K562 (cell line): ENCODE measurements at regions not wholly inside any gene's neighbourhood (a gene's known extent, or its start where the extent isn't known, plus 50 kb on each side); places are given as distances from the start of the nearest gene placed in this dataset.

Experiments
- ATAC-seq: fragments of 200-7000 bp; cut with Tn5 transposase; 3 replicates; pipeline ENCODE4 v1.9.1; 2020; ENCODE audit warnings: moderate library complexity
- BruUV-seq: library from RNA; stranded (reverse); fragments of 400-500 nt; replicated peaks from 2 replicates; lab custom pipeline; 2021; lab: Mats Ljungman, UMichigan
- CTCF ChIA-PET: fragments of 300-600 bp; formaldehyde crosslinking; extraction: SDS; loops from one replicate; lab custom pipeline; 2021; ENCODE audit warnings: low intra/inter-chr PET ratio; lab: Yijun Ruan, JAX
- POLR2A ChIA-PET: fragments of 300-600, 350-650 bp; sonication (Branson Sonifier 250); formaldehyde crosslinking; extraction: SDS; loops from one replicate; lab custom pipeline; 2021; ENCODE audit warnings: antibody characterized with exemption, inconsistent platforms; lab: Yijun Ruan, JAX
- DNase-seq, 4 experiments: peaks; one replicate each; pipeline versions ENCODE4 v3.0.0 to v3.0.0-alpha.2; 2011 to 2018; ENCODE audit warnings: low spot score in 3 of 4, mixed read lengths in 3 of 4; ENCODE audit errors: extremely low read depth in 1 of 4
- FAIRE-seq: peaks from 2 replicates; lab custom pipeline; 2011; peaks lifted over from hg19 to GRCh38; lab: Jason Lieb, UNC
- H2AFZ ChIP-seq: 2 replicates; pipeline ENCODE4 v1.6.0; 2011; ENCODE audit warnings: low read depth, low read length, control low read depth, inconsistent platforms
- H3K27ac ChIP-seq: fragments of 200-600 bp; 3 replicates; pipeline ENCODE4 v1.8.0; 2011; ENCODE audit warnings: low read depth, mild to moderate bottlenecking, control low read depth, inconsistent platforms, low read length, moderate library complexity, mixed read lengths; ENCODE audit errors: extremely low read depth
- H3K27me3 ChIP-seq, 2 experiments: fragments of 300-600 bp in 1 of 2; 2 replicates in 1 of 2; 3 replicates in 1 of 2; pipeline versions ENCODE4 v1.6.0 to v1.8.0; 2011; ENCODE audit warnings: inconsistent platforms in 2 of 2, low read length in 2 of 2, mild to moderate bottlenecking in 1 of 2, mixed read lengths in 1 of 2, moderate library complexity in 1 of 2; ENCODE audit not compliant: control insufficient read depth in 2 of 2, insufficient read depth in 2 of 2
- H3K36me3 ChIP-seq: fragments of 300-600 bp; 3 replicates; pipeline ENCODE4 v1.8.0; 2011; ENCODE audit warnings: mild to moderate bottlenecking, low read length, inconsistent platforms; ENCODE audit not compliant: control insufficient read depth, insufficient read depth
- H3K4me1 ChIP-seq, 2 experiments: fragments of 200-600 bp in 1 of 2; replicated peaks in 1 of 2; 2 replicates in 1 of 2; 3 replicates in 1 of 2; pipeline versions ENCODE4 v1.5.1 to v1.8.0; 2011; ENCODE audit warnings: inconsistent platforms in 2 of 2, low read length in 2 of 2, mild to moderate bottlenecking in 1 of 2, mixed read lengths in 1 of 2, moderate library complexity in 1 of 2; ENCODE audit not compliant: control insufficient read depth in 2 of 2, insufficient read depth in 2 of 2
- H3K4me2 ChIP-seq: 2 replicates; pipeline ENCODE4 v1.6.1; 2011; ENCODE audit warnings: low read length, control low read depth, inconsistent platforms, mixed read lengths; ENCODE audit not compliant: insufficient read depth
- H3K4me3 ChIP-seq: fragments of 200-600 bp; sonication (generic), shearing (Covaris generic); 2 replicates; pipeline ENCODE4 v1.5.1; 2016; ENCODE audit warnings: control low read depth, inconsistent platforms
- H3K79me2 ChIP-seq: fragments of 200-600 bp; 3 replicates; pipeline ENCODE4 v1.8.0; 2011; ENCODE audit warnings: low read length, inconsistent platforms; ENCODE audit not compliant: control insufficient read depth, insufficient read depth
- H3K9ac ChIP-seq, 2 experiments: 2 replicates each; pipeline versions ENCODE4 v1.6.0 to v1.6.1; 2011; ENCODE audit warnings: low read depth in 2 of 2, low read length in 2 of 2, control low read depth in 1 of 2, inconsistent platforms in 1 of 2, mild to moderate bottlenecking in 1 of 2, mixed read lengths in 1 of 2; ENCODE audit not compliant: insufficient read depth in 1 of 2
- H3K9me1 ChIP-seq: one replicate; pipeline ENCODE4 v1.6.0; 2011; ENCODE audit warnings: inconsistent platforms, mild to moderate bottlenecking, low read length, moderate library complexity; ENCODE audit not compliant: control insufficient read depth, insufficient read depth
- H3K9me3 ChIP-seq: replicated peaks from 2 replicates; pipeline ENCODE4 v1.5.1; 2011; ENCODE audit warnings: low read depth, low read length, inconsistent platforms; ENCODE audit not compliant: control insufficient read depth, insufficient read depth
- H4K20me1 ChIP-seq: replicated peaks from 2 replicates; pipeline ENCODE4 v1.6.1; 2011; ENCODE audit warnings: low read length, inconsistent platforms, mixed read lengths; ENCODE audit not compliant: control insufficient read depth, insufficient read depth
- ARID3A ChIP-seq: IDR thresholded peaks from 2 replicates; pipeline ENCODE4 v1.6.1; 2012; ENCODE audit warnings: low read depth, low read length, improper control_type of control experiment, borderline replicate concordance
- CC2D1A ChIP-seq: fragments of 450-650 bp; IDR thresholded peaks from 2 replicates; pipeline ENCODE4 v1.6.1; 2017; ENCODE audit warnings: mild to moderate bottlenecking
- CHD4 ChIP-seq: fragments of 200-600 bp; sonication (generic); IDR thresholded peaks from 3 replicates; pipeline ENCODE4 v1.6.1; 2012; ENCODE audit warnings: low read depth, mild to moderate bottlenecking, mixed read lengths, low read length, inconsistent platforms; ENCODE audit not compliant: insufficient read depth, insufficient replicate concordance, poor library complexity, severe bottlenecking
- ELF2 ChIP-seq: fragments of 250-450 bp; sonication (Bioruptor Pico); IDR thresholded peaks from 2 replicates; pipeline ENCODE4 v1.5.0; 2021; ENCODE audit warnings: mild to moderate bottlenecking
- EWSR1 ChIP-seq: fragments of 450-650 bp; IDR thresholded peaks from 2 replicates; pipeline ENCODE4 v1.6.1; 2018; ENCODE audit warnings: borderline replicate concordance, mild to moderate bottlenecking, low read depth, moderate library complexity; ENCODE audit not compliant: partially characterized antibody
- FOXK1 ChIP-seq: sonication (generic); formaldehyde crosslinking; IDR thresholded peaks from 2 replicates; pipeline ENCODE4 v1.8.0; 2022; ENCODE audit warnings: missing genetic modification reagents, mild to moderate bottlenecking, borderline replicate concordance
- HDAC8 ChIP-seq: fragments of 450-650 bp; IDR thresholded peaks from 2 replicates; pipeline ENCODE4 v1.6.1; 2016; ENCODE audit warnings: mild to moderate bottlenecking, missing genetic modification characterization, moderate library complexity, missing compliant biosample characterization
- NUFIP1 ChIP-seq: fragments of 450-650 bp; IDR thresholded peaks from 2 replicates; pipeline ENCODE4 v1.6.1; 2018; ENCODE audit not compliant: partially characterized antibody
- PKNOX1 ChIP-seq: fragments of 450-650 bp; IDR thresholded peaks from 2 replicates; pipeline ENCODE4 v1.6.1; 2016
- ZKSCAN3 ChIP-seq: fragments of 250-450 bp; sonication (Bioruptor Pico); IDR thresholded peaks from 2 replicates; pipeline ENCODE4 v1.4.0; 2020
- ZNF778 ChIP-seq: fragments of 450-650 bp; formaldehyde crosslinking; IDR thresholded peaks from 2 replicates; pipeline ENCODE4 v1.4.0; 2020; ENCODE audit warnings: mild to moderate bottlenecking, moderate library complexity
- WGBS: fragments of 100-300 bp; shearing (Covaris generic); methylation state at CpG from one replicate; pipeline ENCODE4 v1.1.6; 2016; ENCODE audit warnings: low coverage, mixed read lengths; ENCODE audit not compliant: insufficient coverage; ENCODE audit errors: missing lambda C conversion rate; 5-methylcytosine and 5-hydroxymethylcytosine counted together
- in situ Hi-C: fragments of 300-500 bp; cut with MboI; formaldehyde crosslinking; loops from 4 replicates; pipeline ENCODE4 v1.15.0; 2018; ENCODE audit warnings: inconsistent platforms, mixed read lengths
- intact Hi-C: fragments of 100-400 bp; cut with micrococcal nuclease; formaldehyde crosslinking; loops from 2 replicates; pipeline ENCODE4 v1.14.2; 2022
- TF ChIP-seq, protein P1 (sequence below): fragments of 450-650 bp; IDR thresholded peaks from 2 replicates; pipeline ENCODE4 v1.6.1; 2018; ENCODE audit warnings: mild to moderate bottlenecking, low read depth; ENCODE audit not compliant: partially characterized antibody

GRCh38 chr13:109351236-109351635 is 435.1 kb downstream of the IRS2 start (continued):
- TF ChIP-seq, protein P1, sequence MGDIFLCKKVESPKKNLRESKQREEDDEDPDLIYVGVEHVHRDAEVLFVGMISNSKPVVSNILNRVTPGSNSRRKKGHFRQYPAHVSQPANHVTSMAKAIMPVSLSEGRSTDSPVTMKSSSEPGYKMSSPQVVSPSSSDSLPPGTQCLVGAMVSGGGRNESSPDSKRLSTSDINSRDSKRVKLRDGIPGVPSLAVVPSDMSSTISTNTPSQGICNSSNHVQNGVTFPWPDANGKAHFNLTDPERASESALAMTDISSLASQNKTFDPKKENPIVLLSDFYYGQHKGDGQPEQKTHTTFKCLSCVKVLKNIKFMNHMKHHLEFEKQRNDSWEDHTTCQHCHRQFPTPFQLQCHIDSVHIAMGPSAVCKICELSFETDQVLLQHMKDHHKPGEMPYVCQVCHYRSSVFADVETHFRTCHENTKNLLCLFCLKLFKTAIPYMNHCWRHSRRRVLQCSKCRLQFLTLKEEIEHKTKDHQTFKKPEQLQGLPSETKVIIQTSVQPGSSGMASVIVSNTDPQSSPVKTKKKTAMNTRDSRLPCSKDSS, result no peak
- TF ChIP-seq FOXK1 (CRISPR knock-in tag) (no peak), PKNOX1 (no peak)

DNA sequence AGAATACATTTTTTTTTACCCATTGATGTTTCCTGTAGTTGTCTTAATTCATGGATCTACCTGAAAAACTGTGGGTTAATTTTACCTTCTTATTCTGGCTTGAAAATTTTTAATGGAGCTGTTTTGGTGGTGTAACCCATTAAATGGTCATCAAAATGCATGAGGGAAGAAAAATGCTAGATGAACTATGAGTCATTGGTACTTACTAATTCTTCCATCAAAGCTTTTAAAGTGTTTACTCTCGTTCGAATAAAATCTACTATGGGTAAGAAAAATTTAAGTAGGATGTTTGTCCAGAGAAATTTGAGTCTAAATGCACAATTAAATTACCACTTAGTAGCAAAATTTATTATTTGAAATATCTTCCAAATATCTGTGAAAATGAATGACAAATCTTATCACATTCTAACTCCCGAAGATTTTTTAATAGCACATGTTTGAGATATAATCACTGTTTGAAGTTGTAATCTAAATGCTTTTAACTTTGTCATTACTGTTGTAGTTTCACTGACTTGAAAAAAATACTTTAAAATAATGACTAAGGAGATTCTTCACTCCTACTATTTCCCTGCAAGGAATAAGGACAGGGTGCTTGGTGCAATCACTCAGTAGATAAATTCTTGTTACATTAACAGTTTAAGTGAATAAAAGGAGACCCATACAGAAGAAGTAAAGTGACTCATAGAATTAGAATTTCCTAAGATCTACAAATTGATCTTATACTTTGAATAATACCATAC is 437.7 kb downstream of the IRS2 start:
- DNase-seq (no peak), ATAC-seq (no peak)
- Histone ChIP-seq H3K4me1 (no peaks in the 10 kb centered on the region), H4K20me1 (no peaks in the 10 kb centered on the region), H3K36me3 (no peaks in the 10 kb centered on the region), H3K9me1 (no peaks in the 10 kb centered on the region), H3K4me3 (no peak overlapping the region), H3K9me3 (no peaks in the 10 kb centered on the region), H3K79me2 (no peaks in the 10 kb centered on the region), H3K27ac (no peak overlapping the region), H3K9ac (no peak overlapping the region), H2AFZ (no peak overlapping the region)
- intact Hi-C loops (no loop called here), in situ Hi-C loops (no loop called here)
- ChIA-PET POLR2A (no interaction called here), CTCF (no interaction called here)
- WGBS, result 0% methylated on average over 3 of the region's 3 CpGs
- BruUV-seq, result no TSS peak
- TF ChIP-seq ARID3A, result no peak
- TF ChIP-seq ZKSCAN3 (CRISPR knock-in tag), result no peak
- no peak for TF ChIP-seq ELF2
- TF ChIP-seq NUFIP1, result no peak
- no peak for TF ChIP-seq EWSR1
- no peak for TF ChIP-seq HDAC8 (tag)
- TF ChIP-seq CC2D1A, result no peak
- no peak for TF ChIP-seq CHD4
- no peak for TF ChIP-seq ZNF778 (CRISPR knock-in tag)
- TF ChIP-seq, all 486 proteins: peak for 0
- Histone ChIP-seq H3K4me2 (no peak overlapping the region), H3K27me3 (no peaks in the 10 kb centered on the region)
- no peak for FAIRE-seq
